GM12892 (cell line): ENCODE measurements at regions not wholly inside any gene's neighbourhood (a gene's known extent, or its start where the extent isn't known, plus 50 kb on each side); places are given as distances from the start of the nearest gene placed in this dataset.

ENCODE experiments used
- POLR2A ChIP-seq: IDR thresholded peaks from 2 replicates; pipeline ENCODE4 v1.6.1; 2011; ENCODE audit warnings: low read depth, low read length, control low read depth
- POLR2AphosphoS5 ChIP-seq: IDR thresholded peaks from 2 replicates; pipeline ENCODE4 v1.6.1; 2011; ENCODE audit warnings: low read depth, low read length, control low read depth

- TF ChIP-seq POLR2A (no peak), POLR2AphosphoS5 (no peak)
Observed at GRCh38 chr3:165254812-165255211, 58.6 kb upstream of the SLITRK3 start.
